GM23338 (cell line): ENCODE measurements at regions not wholly inside any gene's neighbourhood (a gene's known extent, or its start where the extent isn't known, plus 50 kb on each side); places are given as distances from the start of the nearest gene placed in this dataset.

Experiments used
- CREB1 ChIP-seq: fragments of 250-450 bp; sonication (Bioruptor Pico); IDR thresholded peaks from 2 replicates; pipeline ENCODE4 v1.5.0; 2020; ENCODE audit warnings: low read depth, mild to moderate bottlenecking, moderate library complexity
- ETS1 ChIP-seq: IDR thresholded peaks from 2 replicates; pipeline ENCODE4 v1.6.1; 2016; ENCODE audit warnings: antibody characterized with exemption
- EZH2 ChIP-seq: fragments of 200-600 bp; sonication (generic); IDR thresholded peaks from one replicate; pipeline ENCODE4 v1.8.0; 2017; ENCODE audit warnings: antibody characterized with exemption, mild to moderate bottlenecking, low read depth; ENCODE audit not compliant: unreplicated experiment
- EZH2phosphoT487 ChIP-seq: fragments of 200-600 bp; sonication (generic); IDR thresholded peaks from one replicate; pipeline ENCODE4 v1.8.1; 2018; ENCODE audit warnings: antibody characterized with exemption; ENCODE audit not compliant: unreplicated experiment
- JUNB ChIP-seq: IDR thresholded peaks from one replicate; pipeline ENCODE4 v1.6.1; 2016; ENCODE audit warnings: antibody characterized with exemption; ENCODE audit not compliant: unreplicated experiment
- POLR2AphosphoS5 ChIP-seq: IDR thresholded peaks from 2 replicates; pipeline ENCODE4 v1.6.1; 2016; ENCODE audit warnings: antibody characterized with exemption, low read depth
- REST ChIP-seq: IDR thresholded peaks from one replicate; pipeline ENCODE4 v1.6.1; 2018; ENCODE audit warnings: antibody characterized with exemption; ENCODE audit not compliant: unreplicated experiment
- STAT1 ChIP-seq: IDR thresholded peaks from one replicate; pipeline ENCODE4 v1.6.1; 2016; ENCODE audit warnings: antibody characterized with exemption; ENCODE audit not compliant: unreplicated experiment
- ZNF114 ChIP-seq: fragments of 250-450 bp; sonication (Bioruptor Pico); IDR thresholded peaks from 2 replicates; pipeline ENCODE4 v1.5.0; 2020; ENCODE audit warnings: mild to moderate bottlenecking, moderate library complexity
- TF ChIP-seq, protein P1 (sequence below), 2 experiments: fragments of 200-600 bp in 1 of 2; sonication (generic) in 1 of 2; conservative IDR thresholded peaks; 2 replicates each; pipeline versions ENCODE4 v1.5.1 to v1.6.1; 2016 to 2017; ENCODE audit warnings: antibody characterized with exemption in 2 of 2, low read depth in 2 of 2, mild to moderate bottlenecking in 2 of 2, moderate library complexity in 1 of 2

GRCh38 chr1:79704067-79704466, 697.5 kb upstream of the ADGRL4 start:
- TF ChIP-seq, protein P1, sequence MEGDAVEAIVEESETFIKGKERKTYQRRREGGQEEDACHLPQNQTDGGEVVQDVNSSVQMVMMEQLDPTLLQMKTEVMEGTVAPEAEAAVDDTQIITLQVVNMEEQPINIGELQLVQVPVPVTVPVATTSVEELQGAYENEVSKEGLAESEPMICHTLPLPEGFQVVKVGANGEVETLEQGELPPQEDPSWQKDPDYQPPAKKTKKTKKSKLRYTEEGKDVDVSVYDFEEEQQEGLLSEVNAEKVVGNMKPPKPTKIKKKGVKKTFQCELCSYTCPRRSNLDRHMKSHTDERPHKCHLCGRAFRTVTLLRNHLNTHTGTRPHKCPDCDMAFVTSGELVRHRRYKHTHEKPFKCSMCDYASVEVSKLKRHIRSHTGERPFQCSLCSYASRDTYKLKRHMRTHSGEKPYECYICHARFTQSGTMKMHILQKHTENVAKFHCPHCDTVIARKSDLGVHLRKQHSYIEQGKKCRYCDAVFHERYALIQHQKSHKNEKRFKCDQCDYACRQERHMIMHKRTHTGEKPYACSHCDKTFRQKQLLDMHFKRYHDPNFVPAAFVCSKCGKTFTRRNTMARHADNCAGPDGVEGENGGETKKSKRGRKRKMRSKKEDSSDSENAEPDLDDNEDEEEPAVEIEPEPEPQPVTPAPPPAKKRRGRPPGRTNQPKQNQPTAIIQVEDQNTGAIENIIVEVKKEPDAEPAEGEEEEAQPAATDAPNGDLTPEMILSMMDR (conservative IDR thresholded peaks at IDR 0.05; ENCODE audit: low read depth in 2 of 2) = no peak
- TF ChIP-seq EZH2 (no peak), JUNB (no peak), EZH2phosphoT487 (no peak), REST (no peak), POLR2AphosphoS5 (no peak), ETS1 (no peak), CREB1 (CRISPR knock-in tag) (no peak), ZNF114 (CRISPR knock-in tag) (no peak), STAT1 (no peak)
